Amygdala (tissue), 56 donors: ENCODE measurements at regions not wholly inside any gene's neighbourhood (a gene's known extent, or its start where the extent isn't known, plus 50 kb on each side); places are given as distances from the start of the nearest gene placed in this dataset.

Source experiments
- DNase-seq, 56 donors: peaks; one replicate each; lab custom pipeline; 2025; lab: John Stamatoyannopoulos, UW

- DNase-seq: no peak
Observed at GRCh38 chr4:13142191-13142590, 341.9 kb downstream of the RAB28 start.

- DNase-seq: no peak
Observed at GRCh38 chr4:13137390-13137789, 346.8 kb downstream of the RAB28 start.

GRCh38 chr4:13133700-13134099 is 350.4 kb downstream of the RAB28 start:
- DNase-seq: no peak

GRCh38 chr4:13130848-13131247 is 353.3 kb downstream of the RAB28 start:
- DNase-seq: no peak

GRCh38 chr4:13129095-13129494 is 355.0 kb downstream of the RAB28 start:
- no peak for DNase-seq

GRCh38 chr4:13126976-13127910 is 356.9 kb downstream of the RAB28 start:
- DNase-seq: no peak

- no peak for DNase-seq
Observed at GRCh38 chr4:13118633-13119032, 365.5 kb downstream of the RAB28 start.

- no peak for DNase-seq
Observed at GRCh38 chr4:13117185-13117584, 367.0 kb downstream of the RAB28 start.

- no peak for DNase-seq
Observed at GRCh38 chr4:13112030-13112429, 372.1 kb downstream of the RAB28 start.

- DNase-seq: no peak
Observed at GRCh38 chr4:13109536-13109935, 374.6 kb downstream of the RAB28 start.

GRCh38 chr4:13108096-13108495 is 376.0 kb downstream of the RAB28 start:
- no peak for DNase-seq

- DNase-seq: no peak
Observed at GRCh38 chr4:13103382-13104015, 380.6 kb downstream of the RAB28 start.

- no peak for DNase-seq
Observed at GRCh38 chr4:13102092-13102742, 381.9 kb downstream of the RAB28 start.

- no peak for DNase-seq
Observed at GRCh38 chr4:13097971-13098370, 386.2 kb downstream of the RAB28 start.

GRCh38 chr4:13095722-13096121 is 388.4 kb downstream of the RAB28 start:
- DNase-seq: no peak

GRCh38 chr4:13093170-13093569 is 391.0 kb downstream of the RAB28 start:
- DNase-seq: no peak

- no peak for DNase-seq
Observed at GRCh38 chr4:13092702-13093101, 391.4 kb downstream of the RAB28 start.

GRCh38 chr4:13089659-13089998 is 394.5 kb downstream of the RAB28 start:
- DNase-seq: no peak

GRCh38 chr4:13088726-13089658 is 395.1 kb downstream of the RAB28 start:
- DNase-seq: peak in 2 of 56 donors; percentile 1 to 28

GRCh38 chr4:13087041-13087440 is 397.1 kb downstream of the RAB28 start:
- DNase-seq: no peak
